Nephron progenitor cell (in vitro differentiated cells): ENCODE measurements at regions not wholly inside any gene's neighbourhood (a gene's known extent, or its start where the extent isn't known, plus 50 kb on each side); places are given as distances from the start of the nearest gene placed in this dataset.
"Not testable (repeated sequence)": the region's sequence is repeated elsewhere in the genome, so short reads cannot be mapped to it uniquely, and the experiment has no call there.

Source experiments
- DNase-seq: peaks from one replicate; pipeline ENCODE4 v3.0.0; 2021
- H3K27ac Mint-ChIP-seq: 2 replicates; pipeline ENCODE4 v1.8.0; 2021; ENCODE audit warnings: mild to moderate bottlenecking, moderate library complexity, mixed read lengths
- H3K27me3 Mint-ChIP-seq: 2 replicates; pipeline ENCODE4 v1.8.0; 2021; ENCODE audit warnings: mild to moderate bottlenecking, low read depth, mixed read lengths; ENCODE audit not compliant: poor library complexity
- H3K36me3 Mint-ChIP-seq: 2 replicates; pipeline ENCODE4 v1.8.0; 2021; ENCODE audit warnings: low read depth, mixed read lengths
- H3K4me1 Mint-ChIP-seq: 2 replicates; pipeline ENCODE4 v1.8.0; 2021; ENCODE audit warnings: mixed read lengths
- H3K4me3 Mint-ChIP-seq: 2 replicates; pipeline ENCODE4 v1.8.0; 2021; ENCODE audit warnings: mild to moderate bottlenecking, moderate library complexity, mixed read lengths
- H3K9me3 Mint-ChIP-seq: 2 replicates; pipeline ENCODE4 v1.8.0; 2021; ENCODE audit warnings: mild to moderate bottlenecking, moderate library complexity, mixed read lengths
- CTCF ChIP-seq: fragments of 200-600 bp; sonication (generic); IDR thresholded peaks from 2 replicates; pipeline ENCODE4 v1.5.0; 2021; ENCODE audit warnings: antibody characterized with exemption

DNA sequence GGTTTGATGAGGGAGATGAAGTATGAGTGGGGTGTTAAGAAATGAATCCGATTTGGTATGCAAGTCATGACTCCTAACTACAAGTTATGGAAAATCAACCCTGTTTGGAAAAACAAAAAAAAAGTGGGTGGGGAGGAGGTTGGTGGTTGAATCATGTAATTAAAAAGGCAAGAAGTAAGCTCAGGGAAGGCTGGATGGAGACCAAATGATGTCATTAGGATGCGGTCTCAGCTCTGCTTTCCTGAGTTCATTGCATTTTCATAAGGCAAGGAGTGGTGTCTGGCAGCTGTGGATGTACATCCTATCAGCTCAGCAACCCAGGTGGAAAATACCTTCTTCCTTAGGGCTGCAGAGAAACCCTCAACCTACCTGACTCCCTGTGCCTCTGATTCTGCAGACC lies 60.4 kb upstream of the AKAP12 start:
- no peak for DNase-seq
- no peak overlapping the region for H3K27ac Mint-ChIP-seq
- TF ChIP-seq CTCF: no peak

GRCh38 chr6:151180330-151181048 lies 59.3 kb upstream of the AKAP12 start:
- TF ChIP-seq CTCF: no peak
- H3K36me3 Mint-ChIP-seq: peaks cover 7% of the 10 kb centered on the region

More for the DNA sequence above, 60.4 kb upstream of the AKAP12 start:
- Mint-ChIP-seq H3K4me1 (peaks cover 29% of the 10 kb centered on the region), H3K27me3 (peaks cover 7% of the 10 kb centered on the region), H3K36me3 (peaks cover 7% of the 10 kb centered on the region), H3K4me3 (no peak overlapping the region), H3K9me3 (peaks cover 22% of the 10 kb centered on the region)

DNA sequence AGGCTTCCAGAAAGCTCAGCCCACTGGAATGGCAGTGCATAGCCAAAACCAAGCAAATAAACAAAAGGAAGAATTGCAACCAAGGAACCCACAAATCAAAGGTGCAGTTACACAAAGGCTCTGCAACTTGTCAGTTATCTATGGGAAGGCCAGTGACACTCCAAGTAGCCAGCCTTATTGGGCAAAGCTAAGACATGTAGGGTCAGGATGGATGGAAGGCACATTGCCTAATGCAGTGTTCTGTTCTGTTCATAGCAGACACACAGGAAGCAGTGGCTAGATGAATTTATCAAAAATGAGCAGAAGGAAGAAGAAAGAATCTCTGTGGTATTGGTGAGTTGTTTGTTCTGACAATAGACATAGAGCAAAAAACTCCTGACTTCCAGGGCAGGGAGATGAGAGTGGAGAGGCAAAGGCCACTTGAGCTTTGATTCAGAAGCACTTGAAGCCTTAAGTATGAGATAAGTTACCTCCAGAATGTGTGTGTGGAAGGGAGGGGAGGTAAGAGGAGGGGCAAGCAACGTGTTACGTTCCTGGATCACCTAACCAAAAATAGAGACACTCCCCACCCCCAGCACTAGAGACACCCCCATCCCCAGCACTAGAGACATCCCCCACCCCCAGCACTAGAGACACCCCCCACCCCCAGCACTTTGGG lies 57.9 kb upstream of the AKAP12 start:
- Mint-ChIP-seq H3K27ac (peak overlapping the region; percentile 8), H3K36me3 (peaks cover 7% of the 10 kb centered on the region), H3K4me3 (no peak overlapping the region), H3K9me3 (peaks cover 24% of the 10 kb centered on the region), H3K27me3 (peaks cover 5% of the 10 kb centered on the region), H3K4me1 (peaks cover 31% of the 10 kb centered on the region)
- no peak for DNase-seq
- no peak for TF ChIP-seq CTCF

More at GRCh38 chr6:151180330-151181048, 59.3 kb upstream of the AKAP12 start:
- Mint-ChIP-seq H3K27ac (peak overlapping the region; percentile 18), H3K9me3 (peaks cover 24% of the 10 kb centered on the region), H3K4me3 (no peak overlapping the region), H3K27me3 (peaks cover 5% of the 10 kb centered on the region), H3K4me1 (peaks cover 29% of the 10 kb centered on the region)
- DNase-seq: no peak

DNA sequence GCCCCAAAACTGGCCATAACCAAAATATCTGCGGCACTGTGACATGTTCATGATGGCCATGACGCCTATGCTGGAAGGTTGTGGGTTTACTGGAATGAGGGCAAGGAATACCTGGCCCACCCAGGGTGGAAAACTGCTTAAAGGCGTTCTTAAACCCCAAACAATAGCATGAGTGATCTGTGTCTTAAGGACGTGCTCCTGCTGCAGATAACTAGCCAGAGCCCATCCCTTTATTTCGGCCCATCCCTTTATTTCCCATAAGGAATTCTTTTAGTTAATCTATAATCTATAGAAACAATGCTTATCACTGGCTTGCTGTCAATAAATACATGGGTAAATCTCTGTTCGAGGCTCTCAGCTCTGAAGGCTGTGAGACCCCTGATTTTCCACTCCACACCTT lies 56.8 kb upstream of the AKAP12 start:
- not testable (repeated sequence) for DNase-seq, H3K4me3 Mint-ChIP-seq, H3K27me3 Mint-ChIP-seq, H3K36me3 Mint-ChIP-seq, H3K27ac Mint-ChIP-seq
- peaks cover 24% of the 10 kb centered on the region for H3K9me3 Mint-ChIP-seq
- H3K4me1 Mint-ChIP-seq: peaks cover 34% of the 10 kb centered on the region

DNA sequence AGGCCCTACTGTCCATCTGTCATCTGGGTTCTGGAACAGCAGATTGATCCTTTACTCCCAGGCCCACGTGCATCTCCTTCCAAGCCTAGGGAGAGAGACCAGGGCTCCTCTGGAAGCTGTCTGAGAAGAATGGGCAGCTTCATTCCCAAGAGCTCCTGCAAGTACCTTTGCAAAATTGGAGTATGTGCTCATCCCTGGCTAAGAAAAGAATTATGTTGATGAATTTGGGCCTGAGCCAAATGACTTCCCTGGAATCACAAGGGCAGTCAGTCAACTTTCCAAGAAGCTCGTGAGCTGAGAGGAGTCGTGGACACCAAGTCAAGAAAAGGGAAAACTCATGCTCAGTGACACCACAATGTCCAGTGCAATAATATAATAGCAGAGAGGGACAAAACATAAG lies 54.6 kb upstream of the AKAP12 start:
- TF ChIP-seq CTCF: no peak

DNA sequence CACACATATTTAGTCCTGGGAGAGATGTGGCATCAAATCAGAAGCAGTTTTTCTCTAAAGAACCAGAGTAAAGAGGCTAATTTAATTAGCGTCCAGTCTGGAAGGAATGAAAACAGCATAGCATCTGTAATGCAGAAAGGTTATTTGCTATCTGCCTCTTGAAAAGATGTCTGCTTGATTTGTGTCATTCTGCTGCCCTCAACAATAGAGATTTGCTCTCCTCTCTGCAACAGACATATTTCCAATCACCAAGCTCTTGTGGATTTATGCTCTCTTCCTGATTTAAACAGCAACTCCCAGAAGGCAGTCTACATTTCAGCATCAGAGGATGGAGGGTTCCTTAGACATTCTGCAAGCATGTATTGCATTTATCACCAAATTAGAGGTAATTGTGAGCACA lies 53.5 kb upstream of the AKAP12 start:
- peaks cover 24% of the 10 kb centered on the region for H3K9me3 Mint-ChIP-seq
- TF ChIP-seq CTCF: no peak
- H3K27me3 Mint-ChIP-seq: peaks cover 2% of the 10 kb centered on the region
- peaks cover 22% of the 10 kb centered on the region for H3K4me1 Mint-ChIP-seq
- H3K4me3 Mint-ChIP-seq: no peak overlapping the region
- no peak for DNase-seq
- peak overlapping the region; percentile 28 for H3K27ac Mint-ChIP-seq
- H3K36me3 Mint-ChIP-seq: peaks cover 7% of the 10 kb centered on the region

More for the DNA sequence above, 54.6 kb upstream of the AKAP12 start:
- peaks cover 2% of the 10 kb centered on the region for H3K27me3 Mint-ChIP-seq
- H3K9me3 Mint-ChIP-seq: peaks cover 24% of the 10 kb centered on the region
- H3K27ac Mint-ChIP-seq: peak overlapping the region; percentile 33
- H3K4me3 Mint-ChIP-seq: no peak overlapping the region
- peaks cover 7% of the 10 kb centered on the region for H3K36me3 Mint-ChIP-seq
- peaks cover 25% of the 10 kb centered on the region for H3K4me1 Mint-ChIP-seq
- DNase-seq: no peak
